ENCODE measurements at regions not wholly inside any gene's neighbourhood (a gene's known extent, or its start where the extent isn't known, plus 50 kb on each side); places are given as distances from the start of the nearest gene placed in this dataset.

DNA sequence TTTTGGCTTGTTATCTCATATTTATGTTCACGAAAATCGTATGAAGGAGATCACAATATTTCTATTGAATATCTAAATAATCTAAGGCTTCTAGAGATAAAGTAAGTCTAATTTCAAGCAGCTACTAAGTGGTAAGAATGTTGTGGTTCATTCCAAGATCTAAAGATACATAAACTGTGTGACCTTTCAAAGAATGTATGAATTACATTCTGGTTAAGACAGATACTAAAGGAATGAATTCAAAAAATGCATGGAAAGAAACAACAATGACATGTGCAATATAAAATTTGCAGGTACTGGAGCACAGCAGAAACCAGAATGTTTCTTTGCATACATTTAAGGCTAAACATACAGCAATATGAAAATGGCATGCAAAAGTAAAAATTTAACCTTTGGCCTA, 1214.6 kb downstream of the CDH8 start:
- no peaks in the 10 kb centered on the region for H3K27me3 Mint-ChIP-seq (ENCODE audit: insufficient read depth, low read depth, poor library complexity)
- no peaks in the 10 kb centered on the region for H3K36me3 Mint-ChIP-seq (ENCODE audit: low read depth)
- Histone ChIP-seq H3F3A (replicated peaks; ENCODE audit: low read depth) (no peaks in the 10 kb centered on the region), H4K20me1 (replicated peaks; ENCODE audit: insufficient read depth) (no peaks in the 10 kb centered on the region), H3K4me1 (ENCODE audit: insufficient read depth) (no peaks in the 10 kb centered on the region), H3K27ac (ENCODE audit: low read depth) (no peak overlapping the region), H3K27me3 (ENCODE audit: insufficient read depth) (no peaks in the 10 kb centered on the region), H3K36me3 (ENCODE audit: insufficient read depth) (no peaks in the 10 kb centered on the region), H3K79me2 (replicated peaks; ENCODE audit: insufficient read depth) (no peaks in the 10 kb centered on the region), H3K4me3 (no peak overlapping the region), H3K9me2 (ENCODE audit: insufficient read depth) (no peaks in the 10 kb centered on the region; the same call in 1 of the 2 replicates), H3K4me2 (no peak overlapping the region), H2AFZ (no peak overlapping the region)
- no peaks in the 10 kb centered on the region for H3K4me1 Mint-ChIP-seq
- TF ChIP-seq ZNF114 (CRISPR knock-in tag; IDR thresholded peaks at IDR 0.05), result no peak
- no peak for TF ChIP-seq STAT1 (IDR thresholded peaks at IDR 0.05; ENCODE audit: unreplicated experiment)
- no peak for TF ChIP-seq EZH2 (IDR thresholded peaks at IDR 0.05; ENCODE audit: low read depth, unreplicated experiment)
- TF ChIP-seq NANOG (IDR thresholded peaks at IDR 0.05; ENCODE audit: borderline replicate concordance), result no peak
- TF ChIP-seq POLR2AphosphoS5 (IDR thresholded peaks at IDR 0.05; ENCODE audit: low read depth), result no peak
- TF ChIP-seq EZH2phosphoT487 (IDR thresholded peaks at IDR 0.05; ENCODE audit: unreplicated experiment), result no peak
- TF ChIP-seq ZNF331 (CRISPR knock-in tag; IDR thresholded peaks at IDR 0.05; ENCODE audit: low read depth), result no peak
- TF ChIP-seq, protein P1, sequence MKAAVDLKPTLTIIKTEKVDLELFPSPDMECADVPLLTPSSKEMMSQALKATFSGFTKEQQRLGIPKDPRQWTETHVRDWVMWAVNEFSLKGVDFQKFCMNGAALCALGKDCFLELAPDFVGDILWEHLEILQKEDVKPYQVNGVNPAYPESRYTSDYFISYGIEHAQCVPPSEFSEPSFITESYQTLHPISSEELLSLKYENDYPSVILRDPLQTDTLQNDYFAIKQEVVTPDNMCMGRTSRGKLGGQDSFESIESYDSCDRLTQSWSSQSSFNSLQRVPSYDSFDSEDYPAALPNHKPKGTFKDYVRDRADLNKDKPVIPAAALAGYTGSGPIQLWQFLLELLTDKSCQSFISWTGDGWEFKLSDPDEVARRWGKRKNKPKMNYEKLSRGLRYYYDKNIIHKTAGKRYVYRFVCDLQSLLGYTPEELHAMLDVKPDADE (IDR thresholded peaks at IDR 0.05), result no peak
- TF ChIP-seq, protein P2, sequence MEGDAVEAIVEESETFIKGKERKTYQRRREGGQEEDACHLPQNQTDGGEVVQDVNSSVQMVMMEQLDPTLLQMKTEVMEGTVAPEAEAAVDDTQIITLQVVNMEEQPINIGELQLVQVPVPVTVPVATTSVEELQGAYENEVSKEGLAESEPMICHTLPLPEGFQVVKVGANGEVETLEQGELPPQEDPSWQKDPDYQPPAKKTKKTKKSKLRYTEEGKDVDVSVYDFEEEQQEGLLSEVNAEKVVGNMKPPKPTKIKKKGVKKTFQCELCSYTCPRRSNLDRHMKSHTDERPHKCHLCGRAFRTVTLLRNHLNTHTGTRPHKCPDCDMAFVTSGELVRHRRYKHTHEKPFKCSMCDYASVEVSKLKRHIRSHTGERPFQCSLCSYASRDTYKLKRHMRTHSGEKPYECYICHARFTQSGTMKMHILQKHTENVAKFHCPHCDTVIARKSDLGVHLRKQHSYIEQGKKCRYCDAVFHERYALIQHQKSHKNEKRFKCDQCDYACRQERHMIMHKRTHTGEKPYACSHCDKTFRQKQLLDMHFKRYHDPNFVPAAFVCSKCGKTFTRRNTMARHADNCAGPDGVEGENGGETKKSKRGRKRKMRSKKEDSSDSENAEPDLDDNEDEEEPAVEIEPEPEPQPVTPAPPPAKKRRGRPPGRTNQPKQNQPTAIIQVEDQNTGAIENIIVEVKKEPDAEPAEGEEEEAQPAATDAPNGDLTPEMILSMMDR (conservative IDR thresholded peaks at IDR 0.05; ENCODE audit: low read depth in 2 of 2), result no peak
- TF ChIP-seq JUNB (IDR thresholded peaks at IDR 0.05; ENCODE audit: unreplicated experiment), result no peak
- TF ChIP-seq, protein P3, sequence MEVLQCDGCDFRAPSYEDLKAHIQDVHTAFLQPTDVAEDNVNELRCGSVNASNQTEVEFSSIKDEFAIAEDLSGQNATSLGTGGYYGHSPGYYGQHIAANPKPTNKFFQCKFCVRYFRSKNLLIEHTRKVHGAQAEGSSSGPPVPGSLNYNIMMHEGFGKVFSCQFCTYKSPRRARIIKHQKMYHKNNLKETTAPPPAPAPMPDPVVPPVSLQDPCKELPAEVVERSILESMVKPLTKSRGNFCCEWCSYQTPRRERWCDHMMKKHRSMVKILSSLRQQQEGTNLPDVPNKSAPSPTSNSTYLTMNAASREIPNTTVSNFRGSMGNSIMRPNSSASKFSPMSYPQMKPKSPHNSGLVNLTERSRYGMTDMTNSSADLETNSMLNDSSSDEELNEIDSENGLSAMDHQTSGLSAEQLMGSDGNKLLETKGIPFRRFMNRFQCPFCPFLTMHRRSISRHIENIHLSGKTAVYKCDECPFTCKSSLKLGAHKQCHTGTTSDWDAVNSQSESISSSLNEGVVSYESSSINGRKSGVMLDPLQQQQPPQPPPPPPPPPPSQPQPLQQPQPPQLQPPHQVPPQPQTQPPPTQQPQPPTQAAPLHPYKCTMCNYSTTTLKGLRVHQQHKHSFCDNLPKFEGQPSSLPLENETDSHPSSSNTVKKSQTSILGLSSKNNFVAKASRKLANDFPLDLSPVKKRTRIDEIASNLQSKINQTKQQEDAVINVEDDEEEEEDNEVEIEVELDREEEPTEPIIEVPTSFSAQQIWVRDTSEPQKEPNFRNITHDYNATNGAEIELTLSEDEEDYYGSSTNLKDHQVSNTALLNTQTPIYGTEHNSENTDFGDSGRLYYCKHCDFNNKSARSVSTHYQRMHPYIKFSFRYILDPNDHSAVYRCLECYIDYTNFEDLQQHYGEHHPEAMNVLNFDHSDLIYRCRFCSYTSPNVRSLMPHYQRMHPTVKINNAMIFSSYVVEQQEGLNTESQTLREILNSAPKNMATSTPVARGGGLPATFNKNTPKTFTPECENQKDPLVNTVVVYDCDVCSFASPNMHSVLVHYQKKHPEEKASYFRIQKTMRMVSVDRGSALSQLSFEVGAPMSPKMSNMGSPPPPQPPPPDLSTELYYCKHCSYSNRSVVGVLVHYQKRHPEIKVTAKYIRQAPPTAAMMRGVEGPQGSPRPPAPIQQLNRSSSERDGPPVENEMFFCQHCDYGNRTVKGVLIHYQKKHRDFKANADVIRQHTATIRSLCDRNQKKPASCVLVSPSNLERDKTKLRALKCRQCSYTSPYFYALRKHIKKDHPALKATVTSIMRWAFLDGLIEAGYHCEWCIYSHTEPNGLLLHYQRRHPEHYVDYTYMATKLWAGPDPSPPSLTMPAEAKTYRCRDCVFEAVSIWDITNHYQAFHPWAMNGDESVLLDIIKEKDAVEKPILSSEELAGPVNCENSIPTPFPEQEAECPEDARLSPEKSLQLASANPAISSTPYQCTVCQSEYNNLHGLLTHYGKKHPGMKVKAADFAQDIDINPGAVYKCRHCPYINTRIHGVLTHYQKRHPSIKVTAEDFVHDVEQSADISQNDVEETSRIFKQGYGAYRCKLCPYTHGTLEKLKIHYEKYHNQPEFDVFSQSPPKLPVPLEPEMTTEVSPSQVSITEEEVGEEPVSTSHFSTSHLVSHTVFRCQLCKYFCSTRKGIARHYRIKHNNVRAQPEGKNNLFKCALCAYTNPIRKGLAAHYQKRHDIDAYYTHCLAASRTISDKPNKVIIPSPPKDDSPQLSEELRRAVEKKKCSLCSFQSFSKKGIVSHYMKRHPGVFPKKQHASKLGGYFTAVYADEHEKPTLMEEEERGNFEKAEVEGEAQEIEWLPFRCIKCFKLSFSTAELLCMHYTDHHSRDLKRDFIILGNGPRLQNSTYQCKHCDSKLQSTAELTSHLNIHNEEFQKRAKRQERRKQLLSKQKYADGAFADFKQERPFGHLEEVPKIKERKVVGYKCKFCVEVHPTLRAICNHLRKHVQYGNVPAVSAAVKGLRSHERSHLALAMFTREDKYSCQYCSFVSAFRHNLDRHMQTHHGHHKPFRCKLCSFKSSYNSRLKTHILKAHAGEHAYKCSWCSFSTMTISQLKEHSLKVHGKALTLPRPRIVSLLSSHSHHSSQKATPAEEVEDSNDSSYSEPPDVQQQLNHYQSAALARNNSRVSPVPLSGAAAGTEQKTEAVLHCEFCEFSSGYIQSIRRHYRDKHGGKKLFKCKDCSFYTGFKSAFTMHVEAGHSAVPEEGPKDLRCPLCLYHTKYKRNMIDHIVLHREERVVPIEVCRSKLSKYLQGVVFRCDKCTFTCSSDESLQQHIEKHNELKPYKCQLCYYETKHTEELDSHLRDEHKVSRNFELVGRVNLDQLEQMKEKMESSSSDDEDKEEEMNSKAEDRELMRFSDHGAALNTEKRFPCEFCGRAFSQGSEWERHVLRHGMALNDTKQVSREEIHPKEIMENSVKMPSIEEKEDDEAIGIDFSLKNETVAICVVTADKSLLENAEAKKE (CRISPR knock-in tag; IDR thresholded peaks at IDR 0.05), result no peak
- TF ChIP-seq, protein P4, sequence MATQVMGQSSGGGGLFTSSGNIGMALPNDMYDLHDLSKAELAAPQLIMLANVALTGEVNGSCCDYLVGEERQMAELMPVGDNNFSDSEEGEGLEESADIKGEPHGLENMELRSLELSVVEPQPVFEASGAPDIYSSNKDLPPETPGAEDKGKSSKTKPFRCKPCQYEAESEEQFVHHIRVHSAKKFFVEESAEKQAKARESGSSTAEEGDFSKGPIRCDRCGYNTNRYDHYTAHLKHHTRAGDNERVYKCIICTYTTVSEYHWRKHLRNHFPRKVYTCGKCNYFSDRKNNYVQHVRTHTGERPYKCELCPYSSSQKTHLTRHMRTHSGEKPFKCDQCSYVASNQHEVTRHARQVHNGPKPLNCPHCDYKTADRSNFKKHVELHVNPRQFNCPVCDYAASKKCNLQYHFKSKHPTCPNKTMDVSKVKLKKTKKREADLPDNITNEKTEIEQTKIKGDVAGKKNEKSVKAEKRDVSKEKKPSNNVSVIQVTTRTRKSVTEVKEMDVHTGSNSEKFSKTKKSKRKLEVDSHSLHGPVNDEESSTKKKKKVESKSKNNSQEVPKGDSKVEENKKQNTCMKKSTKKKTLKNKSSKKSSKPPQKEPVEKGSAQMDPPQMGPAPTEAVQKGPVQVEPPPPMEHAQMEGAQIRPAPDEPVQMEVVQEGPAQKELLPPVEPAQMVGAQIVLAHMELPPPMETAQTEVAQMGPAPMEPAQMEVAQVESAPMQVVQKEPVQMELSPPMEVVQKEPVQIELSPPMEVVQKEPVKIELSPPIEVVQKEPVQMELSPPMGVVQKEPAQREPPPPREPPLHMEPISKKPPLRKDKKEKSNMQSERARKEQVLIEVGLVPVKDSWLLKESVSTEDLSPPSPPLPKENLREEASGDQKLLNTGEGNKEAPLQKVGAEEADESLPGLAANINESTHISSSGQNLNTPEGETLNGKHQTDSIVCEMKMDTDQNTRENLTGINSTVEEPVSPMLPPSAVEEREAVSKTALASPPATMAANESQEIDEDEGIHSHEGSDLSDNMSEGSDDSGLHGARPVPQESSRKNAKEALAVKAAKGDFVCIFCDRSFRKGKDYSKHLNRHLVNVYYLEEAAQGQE (IDR thresholded peaks at IDR 0.05; ENCODE audit: unreplicated experiment), result no peak
- no peak for TF ChIP-seq CREB1 (CRISPR knock-in tag; IDR thresholded peaks at IDR 0.05; ENCODE audit: low read depth)
- no peaks in the 10 kb centered on the region for H3K9me3 Mint-ChIP-seq
- ATAC-seq, result no peak
- H3K4me3 Mint-ChIP-seq, result no peak overlapping the region
- no peak for DNase-seq (ENCODE audit: low spot score)
- H3K27ac Mint-ChIP-seq, result no peak overlapping the region
